Muscle layer of colon (tissue), 2 donors: ENCODE measurements at regions not wholly inside any gene's neighbourhood (a gene's known extent, or its start where the extent isn't known, plus 50 kb on each side); places are given as distances from the start of the nearest gene placed in this dataset.
"Not testable (repeated sequence)": the region's sequence is repeated elsewhere in the genome, so short reads cannot be mapped to it uniquely, and the experiment has no call there.

ENCODE experiments used
- H3K27ac ChIP-seq: one replicate; pipeline ENCODE4 v1.7.0; 2013; ENCODE audit warnings: low read depth, mild to moderate bottlenecking, low read length, moderate library complexity
- H3K27me3 ChIP-seq, 2 donors: one replicate each; pipeline ENCODE4 v1.7.0; 2013; ENCODE audit warnings: low read length in 2 of 2, mild to moderate bottlenecking in 2 of 2; ENCODE audit not compliant: insufficient read depth in 2 of 2, control insufficient read depth in 1 of 2
- H3K36me3 ChIP-seq: one replicate; pipeline ENCODE4 v1.7.0; 2013; ENCODE audit warnings: mild to moderate bottlenecking, low read length; ENCODE audit not compliant: insufficient read depth
- H3K4me1 ChIP-seq: one replicate; pipeline ENCODE4 v1.7.0; 2013; ENCODE audit warnings: mild to moderate bottlenecking, low read length; ENCODE audit not compliant: insufficient read depth
- H3K4me3 ChIP-seq, 2 donors: one replicate each; pipeline ENCODE4 v1.7.0; 2013; ENCODE audit warnings: low read length in 2 of 2, low read depth in 1 of 2, mild to moderate bottlenecking in 1 of 2, moderate library complexity in 1 of 2
- H3K9ac ChIP-seq: one replicate; pipeline ENCODE4 v1.7.0; 2013; ENCODE audit warnings: low read length
- H3K9me3 ChIP-seq: one replicate; pipeline ENCODE4 v1.7.0; 2013; ENCODE audit warnings: mild to moderate bottlenecking, low read length
- donor health status: abdominal sarcoma.
- donor health status: Adenocarcinoma of cecum.

DNA sequence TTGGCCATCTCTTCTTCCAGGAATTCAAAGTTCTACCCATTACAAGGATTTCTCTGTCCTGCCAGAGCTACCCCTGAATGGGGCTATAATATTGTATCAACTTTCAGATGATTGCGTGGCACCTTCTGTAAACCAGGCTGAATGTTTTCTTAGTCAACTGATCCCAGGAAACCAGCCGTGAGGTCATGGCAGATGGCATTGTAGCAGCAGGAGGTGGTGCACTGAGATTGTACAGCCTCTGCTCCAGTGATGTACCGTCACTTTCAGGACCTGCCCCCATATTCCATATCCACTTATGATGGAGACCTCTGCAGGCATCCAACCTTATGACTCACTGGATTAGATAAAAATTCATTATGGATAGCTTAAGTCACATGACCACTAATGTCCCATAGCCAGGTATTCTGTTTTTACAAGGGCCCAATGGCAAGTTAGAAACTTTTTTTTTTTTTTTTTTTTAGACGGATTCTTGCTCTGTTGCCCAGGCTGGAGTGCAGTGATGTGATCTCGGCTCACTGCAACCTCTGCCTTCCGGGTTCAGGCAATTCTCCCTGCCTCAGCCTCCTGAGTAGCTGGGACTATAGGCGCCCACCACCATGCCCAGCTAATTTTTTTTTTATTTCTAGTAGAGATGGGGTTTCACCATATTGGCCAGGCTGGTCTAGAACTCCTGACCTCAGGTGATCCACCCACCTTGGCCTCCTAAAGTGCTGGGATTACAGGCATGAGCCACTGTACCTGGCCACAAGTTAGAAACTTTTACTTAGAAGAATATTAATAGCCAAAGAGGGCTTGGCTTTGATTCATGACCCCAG lies 59.8 kb upstream of the SEC11C start:
- H3K9me3 ChIP-seq, H3K27ac ChIP-seq, H3K4me3 ChIP-seq, H3K4me1 ChIP-seq, H3K36me3 ChIP-seq, H3K27me3 ChIP-seq, H3K9ac ChIP-seq: not testable (repeated sequence)

DNA sequence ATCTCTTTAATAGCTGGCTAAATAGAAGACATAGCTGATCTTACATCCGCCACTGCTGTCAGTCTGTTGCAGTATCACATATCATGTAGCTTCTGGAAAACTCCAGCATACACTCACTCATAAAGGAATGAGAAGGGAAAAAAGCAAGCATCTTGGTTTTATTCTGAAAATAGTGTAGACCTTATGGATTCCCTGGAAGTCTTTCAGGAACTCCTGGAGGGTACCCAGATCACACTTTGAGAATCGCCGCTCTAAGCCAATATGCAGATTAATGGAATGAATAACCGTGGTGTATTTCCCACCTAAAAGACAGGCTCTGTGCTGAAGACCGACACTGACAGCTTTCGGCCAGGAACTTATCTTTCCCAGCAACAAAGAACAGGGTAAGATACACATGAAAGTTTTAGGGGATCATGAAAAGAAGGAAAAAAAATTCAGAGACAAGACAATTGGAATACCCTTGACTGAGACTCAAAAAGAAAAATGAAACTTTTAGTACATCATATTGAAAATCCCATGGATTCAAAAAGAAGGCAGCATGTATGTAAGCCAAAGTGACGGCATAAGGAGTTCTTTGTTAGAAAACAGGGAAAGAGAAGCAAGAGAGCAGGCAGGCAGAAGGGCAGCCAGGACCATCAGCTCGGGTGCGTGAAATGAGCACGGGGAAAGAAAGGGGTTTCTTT lies 56.4 kb upstream of the SEC11C start:
- Histone ChIP-seq H3K36me3 (no peaks in the 10 kb centered on the region), H3K4me3 (no peak overlapping the region), H3K27ac (no peak overlapping the region), H3K4me1 (no peaks in the 10 kb centered on the region), H3K9ac (no peak overlapping the region), H3K27me3 (no peaks in the 10 kb centered on the region), H3K9me3 (no peaks in the 10 kb centered on the region)

DNA sequence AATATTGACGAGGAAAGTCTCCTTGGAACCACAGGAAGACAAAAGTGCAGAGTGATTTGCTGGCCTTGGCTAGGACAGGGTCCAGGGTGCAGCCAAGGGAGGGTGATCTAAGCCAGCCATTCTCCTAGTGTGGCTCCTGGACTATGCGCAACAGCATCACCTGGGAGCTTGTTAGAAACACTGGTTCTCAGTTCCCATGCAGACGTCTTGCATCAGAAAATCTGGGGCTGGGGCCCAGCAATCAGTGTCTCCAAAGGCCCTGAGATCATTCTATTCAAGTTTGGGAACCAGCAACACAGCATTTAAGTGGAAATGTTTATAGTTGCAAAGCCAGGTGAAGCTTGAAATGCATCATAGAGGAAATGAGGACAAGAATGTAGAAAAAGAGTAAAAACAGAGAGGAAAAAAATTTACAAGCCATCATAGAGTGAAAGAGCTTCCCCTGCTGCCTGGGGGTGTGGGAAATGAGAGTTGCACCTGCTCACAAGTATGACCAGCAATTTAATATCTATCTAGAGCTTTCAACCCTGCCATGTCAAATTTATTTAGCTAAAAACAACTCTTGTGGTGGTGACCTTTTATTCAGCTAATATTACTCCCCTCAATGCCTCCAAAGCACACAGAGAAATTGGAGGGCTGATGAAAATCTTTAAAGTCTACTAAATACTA lies 54.4 kb upstream of the SEC11C start:
- Histone ChIP-seq H3K27ac (no peak overlapping the region), H3K36me3 (no peaks in the 10 kb centered on the region), H3K9me3 (no peaks in the 10 kb centered on the region), H3K27me3 (no peaks in the 10 kb centered on the region), H3K4me3 (no peak overlapping the region), H3K4me1 (no peaks in the 10 kb centered on the region), H3K9ac (no peak overlapping the region)

DNA sequence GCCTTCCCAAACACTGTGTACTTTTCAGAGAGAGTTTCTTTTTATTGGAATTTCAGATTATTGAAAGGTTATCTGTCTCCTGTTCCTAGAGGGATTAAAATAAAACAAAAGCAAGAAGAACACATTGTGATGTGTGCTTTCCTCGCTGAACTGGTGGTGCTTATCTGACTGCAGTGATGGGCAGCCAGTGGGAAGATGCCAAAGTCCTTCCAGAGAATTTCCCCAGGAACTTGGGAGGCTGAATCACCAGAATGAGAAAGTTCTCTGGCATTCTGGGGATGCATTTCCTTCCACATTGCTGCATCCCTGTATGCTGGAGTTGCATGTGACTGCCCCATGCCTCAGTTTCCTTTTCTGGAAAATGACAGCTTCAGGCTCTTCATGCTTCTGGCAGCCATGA lies 53.9 kb upstream of the SEC11C start:
- no peak overlapping the region for H3K27ac ChIP-seq
- no peaks in the 10 kb centered on the region for H3K9me3 ChIP-seq
- no peak overlapping the region for H3K9ac ChIP-seq
- H3K27me3 ChIP-seq, result no peaks in the 10 kb centered on the region
- H3K4me3 ChIP-seq, result no peak overlapping the region
- no peaks in the 10 kb centered on the region for H3K36me3 ChIP-seq
- H3K4me1 ChIP-seq, result no peaks in the 10 kb centered on the region

DNA sequence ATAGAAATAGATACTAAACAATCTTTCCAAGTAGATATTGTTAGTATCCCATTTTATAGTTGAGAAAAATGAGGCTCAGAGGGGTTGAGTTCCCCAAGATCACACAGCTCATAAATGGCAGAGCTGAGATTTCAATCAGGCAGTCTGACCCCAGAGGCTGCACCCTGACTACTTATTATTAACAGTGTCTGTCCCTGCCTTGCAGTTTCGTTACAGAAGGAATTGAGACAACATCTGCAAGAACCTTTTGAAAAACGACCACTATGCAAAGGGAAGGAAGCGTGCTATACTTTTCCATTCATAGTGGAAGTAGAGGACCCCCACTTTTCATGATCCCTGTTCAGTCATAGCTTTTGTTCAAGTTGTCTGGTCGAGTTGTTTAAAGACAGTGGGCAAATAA lies 53.2 kb upstream of the SEC11C start:
- Histone ChIP-seq H3K4me1 (no peaks in the 10 kb centered on the region), H3K27me3 (no peaks in the 10 kb centered on the region), H3K9me3 (no peaks in the 10 kb centered on the region), H3K36me3 (no peaks in the 10 kb centered on the region), H3K27ac (no peak overlapping the region), H3K9ac (no peak overlapping the region), H3K4me3 (no peak overlapping the region)

DNA sequence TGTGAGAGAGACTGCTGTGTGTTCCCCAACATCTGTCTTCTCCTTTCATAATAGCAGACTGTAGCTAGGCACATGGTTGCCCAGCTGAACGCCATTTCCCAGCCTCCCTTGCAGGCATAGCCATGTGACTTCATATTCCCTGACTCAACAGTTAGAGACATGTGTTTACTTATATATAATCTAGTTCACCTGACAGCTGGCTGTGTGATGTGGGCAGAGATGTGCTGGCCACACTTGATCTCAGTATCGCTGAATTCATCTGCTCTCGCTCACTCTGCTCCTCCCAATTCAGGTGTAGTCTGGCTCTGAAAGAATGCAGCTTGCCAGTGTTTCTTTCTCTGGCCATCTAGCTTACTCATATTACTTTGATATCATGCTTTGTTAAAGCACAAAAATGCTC lies 52.3 kb upstream of the SEC11C start:
- H3K9ac ChIP-seq, result no peak overlapping the region
- no peak overlapping the region for H3K4me3 ChIP-seq
- no peaks in the 10 kb centered on the region for H3K36me3 ChIP-seq
- no peaks in the 10 kb centered on the region for H3K27me3 ChIP-seq
- H3K9me3 ChIP-seq, result no peaks in the 10 kb centered on the region
- no peaks in the 10 kb centered on the region for H3K4me1 ChIP-seq
- no peak overlapping the region for H3K27ac ChIP-seq
